ENCODE measurements at regions not wholly inside any gene's neighbourhood (a gene's known extent, or its start where the extent isn't known, plus 50 kb on each side); places are given as distances from the start of the nearest gene placed in this dataset.

DNA sequence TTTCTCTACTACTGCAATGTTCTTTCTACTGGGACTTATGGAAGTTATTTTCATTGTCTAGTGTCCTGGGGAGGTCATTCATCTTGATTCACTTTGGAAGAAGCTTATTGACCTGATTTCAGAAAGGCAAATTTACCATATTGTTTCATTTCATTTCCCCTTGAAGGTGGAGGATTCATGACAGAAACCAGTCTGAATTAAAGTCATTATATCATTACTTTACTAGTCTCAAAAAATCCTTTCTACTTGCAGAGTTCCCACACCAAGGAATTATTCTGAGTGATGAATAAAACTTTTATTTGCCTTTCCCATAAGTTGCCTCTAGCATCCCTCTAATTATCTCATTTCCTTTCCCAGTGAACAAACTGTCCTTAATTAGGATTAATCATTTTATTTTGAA lies 163.8 kb downstream of the RASSF9 start:
- TF ChIP-seq, protein P1, sequence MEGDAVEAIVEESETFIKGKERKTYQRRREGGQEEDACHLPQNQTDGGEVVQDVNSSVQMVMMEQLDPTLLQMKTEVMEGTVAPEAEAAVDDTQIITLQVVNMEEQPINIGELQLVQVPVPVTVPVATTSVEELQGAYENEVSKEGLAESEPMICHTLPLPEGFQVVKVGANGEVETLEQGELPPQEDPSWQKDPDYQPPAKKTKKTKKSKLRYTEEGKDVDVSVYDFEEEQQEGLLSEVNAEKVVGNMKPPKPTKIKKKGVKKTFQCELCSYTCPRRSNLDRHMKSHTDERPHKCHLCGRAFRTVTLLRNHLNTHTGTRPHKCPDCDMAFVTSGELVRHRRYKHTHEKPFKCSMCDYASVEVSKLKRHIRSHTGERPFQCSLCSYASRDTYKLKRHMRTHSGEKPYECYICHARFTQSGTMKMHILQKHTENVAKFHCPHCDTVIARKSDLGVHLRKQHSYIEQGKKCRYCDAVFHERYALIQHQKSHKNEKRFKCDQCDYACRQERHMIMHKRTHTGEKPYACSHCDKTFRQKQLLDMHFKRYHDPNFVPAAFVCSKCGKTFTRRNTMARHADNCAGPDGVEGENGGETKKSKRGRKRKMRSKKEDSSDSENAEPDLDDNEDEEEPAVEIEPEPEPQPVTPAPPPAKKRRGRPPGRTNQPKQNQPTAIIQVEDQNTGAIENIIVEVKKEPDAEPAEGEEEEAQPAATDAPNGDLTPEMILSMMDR (IDR thresholded peaks at IDR 0.05; ENCODE audit: low read depth, low read length) = no peak
- DNase-seq (ENCODE audit: low read depth, low spot score) = no peak
- H3K4me3 ChIP-seq (ENCODE audit: low read depth, low read length) = no peak overlapping the region
- ChIA-PET POLR2A (no interaction called here), CTCF (no interaction called here)
- no peaks in the 10 kb centered on the region for H3K9me3 ChIP-seq (ENCODE audit: control insufficient read depth, insufficient read depth, low read length)
- H3K27me3 ChIP-seq (ENCODE audit: control insufficient read depth, insufficient read depth, low read length) = no peaks in the 10 kb centered on the region
- no peak overlapping the region for H3K27ac ChIP-seq (ENCODE audit: low read depth, low read length)

DNA sequence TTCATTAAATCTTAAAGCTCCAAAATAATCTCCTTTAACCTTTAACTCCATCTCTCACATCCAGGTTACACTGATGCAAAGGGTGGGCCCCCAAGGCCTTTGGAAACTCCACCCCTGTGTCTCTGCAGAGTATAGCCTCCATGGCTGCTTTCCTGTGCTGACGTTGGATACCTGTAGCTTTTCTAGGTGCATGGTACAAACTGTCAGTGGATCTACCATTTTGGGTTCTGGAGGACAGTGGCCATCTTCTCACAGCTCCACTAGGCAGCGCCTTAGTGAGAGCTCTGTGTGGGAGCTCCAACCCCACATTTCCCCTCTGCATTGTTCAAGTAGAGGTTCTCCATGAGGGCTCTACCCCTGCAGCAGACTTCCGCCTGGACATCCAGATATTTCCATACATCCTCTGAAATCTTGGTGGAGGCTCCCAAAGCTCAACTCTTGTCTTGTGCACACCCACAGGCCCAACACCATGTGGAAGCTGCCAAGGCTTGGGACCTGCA lies 162.2 kb downstream of the RASSF9 start:
- Histone ChIP-seq H3K4me3 (ENCODE audit: low read depth, low read length) (no peak overlapping the region), H3K9me3 (ENCODE audit: control insufficient read depth, insufficient read depth, low read length) (no peaks in the 10 kb centered on the region), H3K27ac (ENCODE audit: low read depth, low read length) (no peak overlapping the region), H3K27me3 (ENCODE audit: control insufficient read depth, insufficient read depth, low read length) (no peaks in the 10 kb centered on the region)
- CTCF ChIA-PET = no interaction called here
- TF ChIP-seq, protein P1 (IDR thresholded peaks at IDR 0.05; ENCODE audit: low read depth, low read length) = no peak
- POLR2A ChIA-PET = no interaction called here
- DNase-seq (ENCODE audit: low read depth, low spot score) = no peak

DNA sequence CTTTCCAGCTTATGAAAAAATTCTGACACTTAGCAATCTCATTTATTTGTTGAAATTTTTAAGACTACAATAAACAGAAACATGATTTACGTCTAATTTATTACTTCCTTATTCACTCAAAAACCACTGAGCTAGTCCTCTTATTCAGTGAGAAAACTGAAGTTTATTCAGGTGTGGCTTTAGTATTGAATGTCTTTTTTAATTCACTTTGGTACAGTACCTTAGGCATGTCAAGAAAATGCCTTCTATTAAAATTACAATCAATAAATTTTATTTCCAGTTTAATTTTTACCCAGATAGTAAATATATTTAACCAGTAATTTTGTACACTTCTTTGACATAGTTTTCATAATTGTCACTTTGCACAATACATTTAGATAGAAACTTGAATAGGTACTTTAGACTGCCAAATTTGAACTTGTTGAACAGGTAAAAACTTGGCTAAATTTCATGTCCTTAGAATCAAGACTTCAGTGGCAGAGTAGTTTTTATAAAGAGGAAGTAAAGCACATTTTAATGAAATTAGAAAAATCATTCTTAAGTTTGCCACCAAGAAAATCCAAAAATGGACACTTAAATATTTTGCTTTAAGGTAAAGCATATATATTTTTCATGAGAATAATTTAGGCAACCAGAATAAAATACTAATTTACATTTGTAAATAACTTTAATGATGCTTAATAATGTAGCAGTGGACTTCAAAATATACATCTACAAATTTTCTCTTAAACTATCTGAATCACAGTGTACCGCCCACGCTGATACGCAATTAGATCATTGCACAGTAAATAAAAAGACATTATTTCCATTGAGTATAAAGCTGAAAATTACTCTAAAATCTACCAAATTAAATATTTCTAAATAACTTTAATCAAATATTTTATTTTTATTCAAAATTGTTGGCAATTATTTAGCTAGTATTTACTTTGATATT lies 159.1 kb downstream of the RASSF9 start:
- CTCF ChIA-PET = interaction anchor here (0.9 kb wide), 1 partner anchor 29 kb away, joined by 3 read pairs; no protein-coding TSS in a partner anchor

DNA sequence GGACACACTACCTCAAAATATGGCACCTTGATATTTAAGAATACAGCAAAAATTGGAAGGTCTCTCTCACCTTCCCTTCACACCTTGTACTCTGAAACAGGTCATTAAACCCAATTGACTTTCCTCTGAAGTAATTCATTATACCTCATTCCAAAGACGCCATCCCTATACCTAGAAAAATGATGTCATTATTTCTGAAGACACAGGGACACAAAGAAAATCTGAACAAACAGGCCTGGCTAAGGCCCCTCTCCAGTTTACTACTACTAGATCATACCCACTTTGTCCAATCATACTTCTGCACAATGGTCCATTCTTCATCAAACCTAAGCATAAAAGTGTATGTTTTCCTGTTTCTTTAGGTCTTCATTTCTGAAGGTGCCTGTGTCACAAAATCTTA lies 156.9 kb downstream of the RASSF9 start:
- CTCF ChIA-PET = no interaction called here
- Histone ChIP-seq H3K9me3 (ENCODE audit: control insufficient read depth, insufficient read depth, low read length) (no peaks in the 10 kb centered on the region), H3K4me3 (ENCODE audit: low read depth, low read length) (no peak overlapping the region), H3K27me3 (ENCODE audit: control insufficient read depth, insufficient read depth, low read length) (no peaks in the 10 kb centered on the region), H3K27ac (ENCODE audit: low read depth, low read length) (no peak overlapping the region)
- TF ChIP-seq, protein P1 (IDR thresholded peaks at IDR 0.05; ENCODE audit: low read depth, low read length) = no peak
- no peak for DNase-seq (ENCODE audit: low read depth, low spot score)
- POLR2A ChIA-PET = no interaction called here

More for the DNA sequence above, 159.1 kb downstream of the RASSF9 start:
- Histone ChIP-seq H3K27ac (ENCODE audit: low read depth, low read length) (no peak overlapping the region), H3K4me3 (ENCODE audit: low read depth, low read length) (no peak overlapping the region), H3K27me3 (ENCODE audit: control insufficient read depth, insufficient read depth, low read length) (no peaks in the 10 kb centered on the region), H3K9me3 (ENCODE audit: control insufficient read depth, insufficient read depth, low read length) (no peaks in the 10 kb centered on the region)
- TF ChIP-seq, protein P1 (IDR thresholded peaks at IDR 0.05; ENCODE audit: low read depth, low read length) = no peak
- POLR2A ChIA-PET = no interaction called here
- no peak for DNase-seq (ENCODE audit: low read depth, low spot score)

DNA sequence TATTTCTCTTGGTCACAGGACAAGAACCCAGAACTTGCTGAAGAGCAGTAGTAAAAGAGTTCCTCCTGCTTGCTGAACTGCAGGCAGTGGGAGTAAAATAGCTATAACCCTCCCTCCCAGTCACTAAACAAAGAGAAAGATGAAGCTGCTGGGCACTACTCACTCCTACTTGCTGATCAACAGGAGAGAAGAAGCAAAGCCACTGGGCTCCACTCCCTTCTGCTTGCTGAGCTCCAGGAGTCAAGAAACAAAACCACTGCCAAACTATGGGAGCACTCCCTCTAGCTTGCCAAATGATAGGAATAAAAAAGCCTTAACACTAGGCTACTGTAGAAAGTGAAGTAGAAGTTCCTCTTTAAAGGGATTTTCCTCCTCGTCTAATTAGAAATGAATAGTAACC lies 155.3 kb downstream of the RASSF9 start:
- no peak for DNase-seq (ENCODE audit: low read depth, low spot score)
- Histone ChIP-seq H3K9me3 (ENCODE audit: control insufficient read depth, insufficient read depth, low read length) (no peaks in the 10 kb centered on the region), H3K27me3 (ENCODE audit: control insufficient read depth, insufficient read depth, low read length) (no peaks in the 10 kb centered on the region), H3K4me3 (ENCODE audit: low read depth, low read length) (no peak overlapping the region), H3K27ac (ENCODE audit: low read depth, low read length) (no peak overlapping the region)
- TF ChIP-seq, protein P1 (IDR thresholded peaks at IDR 0.05; ENCODE audit: low read depth, low read length) = no peak
- POLR2A ChIA-PET = no interaction called here
- CTCF ChIA-PET = no interaction called here

Measured in AG04450 (cell line).